ENCODE measurements at regions not wholly inside any gene's neighbourhood (a gene's known extent, or its start where the extent isn't known, plus 50 kb on each side); places are given as distances from the start of the nearest gene placed in this dataset.
A peak's percentile ranks its signal among the peaks of the same experiment; 100 is the strongest.

- no peak for FAIRE-seq
- whole genome bisulfite sequencing, 3 donors: 16 to 50% (median 29%) methylated on average over 3 of the region's 3 CpGs
- no peaks in the 10 kb centered on the region for H3K36me3 ChIP-seq (ENCODE audit: control insufficient read depth in 3 of 3, insufficient read depth in 2 of 3, low read depth in 1 of 3, low read length in 3 of 3)
- no peaks in the 10 kb centered on the region for H3K9me3 ChIP-seq (ENCODE audit: control insufficient read depth in 2 of 2, insufficient read depth in 1 of 2, low read depth in 1 of 2, low read length in 1 of 2)
- H3K27me3 ChIP-seq (ENCODE audit: control insufficient read depth in 3 of 3, insufficient read depth in 3 of 3, low read length in 3 of 3): no peaks in the 10 kb centered on the region
- H3K4me3 ChIP-seq (ENCODE audit: low read depth in 1 of 3, low read length in 3 of 3): no peak overlapping the region
- no peak overlapping the region for H3K27ac ChIP-seq (ENCODE audit: low read depth in 1 of 3, low read length in 2 of 3)
- DNase-seq: peak in 1 of 2 donors; percentile 72
- peaks cover 5 to 13% (median 7%) of the 10 kb centered on the region in 3 donors for H3K4me1 ChIP-seq (ENCODE audit: control insufficient read depth in 3 of 3, insufficient read depth in 2 of 3, low read depth in 1 of 3, low read length in 2 of 3)
Measured at GRCh38 chr12:46452061-46452615, 79.6 kb upstream of the SLC38A2 start.

GRCh38 chr12:46451276-46452021 is 78.9 kb upstream of the SLC38A2 start:
- WGBS, 3 donors: 52 to 60% (median 58%) methylated on average over 5 of the region's 5 CpGs
- H3K4me1 ChIP-seq (ENCODE audit: control insufficient read depth in 3 of 3, insufficient read depth in 2 of 3, low read depth in 1 of 3, low read length in 2 of 3): peaks cover 5 to 13% (median 7%) of the 10 kb centered on the region in 3 donors
- no peaks in the 10 kb centered on the region for H3K27me3 ChIP-seq (ENCODE audit: control insufficient read depth in 3 of 3, insufficient read depth in 3 of 3, low read length in 3 of 3)
- no peaks in the 10 kb centered on the region for H3K36me3 ChIP-seq (ENCODE audit: control insufficient read depth in 3 of 3, insufficient read depth in 2 of 3, low read depth in 1 of 3, low read length in 3 of 3)
- H3K4me3 ChIP-seq (ENCODE audit: low read depth in 1 of 3, low read length in 3 of 3): no peak overlapping the region
- no peak overlapping the region for H3K27ac ChIP-seq (ENCODE audit: low read depth in 1 of 3, low read length in 2 of 3)
- no peaks in the 10 kb centered on the region for H3K9me3 ChIP-seq (ENCODE audit: control insufficient read depth in 2 of 2, insufficient read depth in 1 of 2, low read depth in 1 of 2, low read length in 1 of 2)
- DNase-seq (no peak), FAIRE-seq (no peak)

- H3K27ac ChIP-seq (ENCODE audit: low read depth in 1 of 3, low read length in 2 of 3): peak overlapping the region in 2 of 3 donors; percentile 4 to 22
- no peaks in the 10 kb centered on the region for H3K36me3 ChIP-seq (ENCODE audit: control insufficient read depth in 3 of 3, insufficient read depth in 2 of 3, low read depth in 1 of 3, low read length in 3 of 3)
- H3K4me3 ChIP-seq (ENCODE audit: low read depth in 1 of 3, low read length in 3 of 3): no peak overlapping the region
- peaks cover 5 to 12% (median 7%) of the 10 kb centered on the region in 3 donors for H3K4me1 ChIP-seq (ENCODE audit: control insufficient read depth in 3 of 3, insufficient read depth in 2 of 3, low read depth in 1 of 3, low read length in 2 of 3)
- no peaks in the 10 kb centered on the region for H3K27me3 ChIP-seq (ENCODE audit: control insufficient read depth in 3 of 3, insufficient read depth in 3 of 3, low read length in 3 of 3)
- no peak for FAIRE-seq
- 0 to 31% (median 29%) methylated on average over 1 of the region's 1 CpG for WGBS, 3 donors
- peak; percentile 76 to 96 for DNase-seq
- H3K9me3 ChIP-seq (ENCODE audit: control insufficient read depth in 2 of 2, insufficient read depth in 1 of 2, low read depth in 1 of 2, low read length in 1 of 2): no peaks in the 10 kb centered on the region
Measured at GRCh38 chr12:46450279-46450748, 77.7 kb upstream of the SLC38A2 start.

- no peak for DNase-seq
- FAIRE-seq: no peak
- no peaks in the 10 kb centered on the region for H3K36me3 ChIP-seq (ENCODE audit: control insufficient read depth in 3 of 3, insufficient read depth in 2 of 3, low read depth in 1 of 3, low read length in 3 of 3)
- peak overlapping the region in 1 of 3 donors; percentile 22 for H3K27ac ChIP-seq (ENCODE audit: low read depth in 1 of 3, low read length in 2 of 3)
- WGBS, 3 donors: 72 to 82% (median 74%) methylated on average over 2 of the region's 2 CpGs
- H3K27me3 ChIP-seq (ENCODE audit: control insufficient read depth in 3 of 3, insufficient read depth in 3 of 3, low read length in 3 of 3): no peaks in the 10 kb centered on the region
- H3K9me3 ChIP-seq (ENCODE audit: control insufficient read depth in 2 of 2, insufficient read depth in 1 of 2, low read depth in 1 of 2, low read length in 1 of 2): no peaks in the 10 kb centered on the region
- H3K4me1 ChIP-seq (ENCODE audit: control insufficient read depth in 3 of 3, insufficient read depth in 2 of 3, low read depth in 1 of 3, low read length in 2 of 3): peaks cover 5 to 14% (median 7%) of the 10 kb centered on the region in 3 donors
- no peak overlapping the region for H3K4me3 ChIP-seq (ENCODE audit: low read depth in 1 of 3, low read length in 3 of 3)
Measured at GRCh38 chr12:46449856-46450255, 77.3 kb upstream of the SLC38A2 start.

GRCh38 chr12:46449316-46449715 is 76.7 kb upstream of the SLC38A2 start:
- 90 to 98% (median 92%) methylated on average over 4 of the region's 4 CpGs for WGBS, 3 donors
- Histone ChIP-seq H3K27ac (ENCODE audit: low read depth in 1 of 3, low read length in 2 of 3) (no peak overlapping the region), H3K4me3 (ENCODE audit: low read depth in 1 of 3, low read length in 3 of 3) (no peak overlapping the region), H3K27me3 (ENCODE audit: control insufficient read depth in 3 of 3, insufficient read depth in 3 of 3, low read length in 3 of 3) (no peaks in the 10 kb centered on the region), H3K9me3 (ENCODE audit: control insufficient read depth in 2 of 2, insufficient read depth in 1 of 2, low read depth in 1 of 2, low read length in 1 of 2) (no peaks in the 10 kb centered on the region), H3K36me3 (ENCODE audit: control insufficient read depth in 3 of 3, insufficient read depth in 2 of 3, low read depth in 1 of 3, low read length in 3 of 3) (no peaks in the 10 kb centered on the region), H3K4me1 (ENCODE audit: control insufficient read depth in 3 of 3, insufficient read depth in 2 of 3, low read depth in 1 of 3, low read length in 2 of 3) (peaks cover 5 to 14% (median 7%) of the 10 kb centered on the region in 3 donors)
- no peak for DNase-seq
- no peak for FAIRE-seq

GRCh38 chr12:46446645-46447044 is 74.1 kb upstream of the SLC38A2 start:
- H3K27me3 ChIP-seq (ENCODE audit: control insufficient read depth in 3 of 3, insufficient read depth in 3 of 3, low read length in 3 of 3): no peaks in the 10 kb centered on the region
- H3K9me3 ChIP-seq (ENCODE audit: control insufficient read depth in 2 of 2, insufficient read depth in 1 of 2, low read depth in 1 of 2, low read length in 1 of 2): no peaks in the 10 kb centered on the region
- DNase-seq (no peak), FAIRE-seq (no peak)
- 58 to 73% (median 62%) methylated on average over 2 of the region's 2 CpGs for WGBS, 3 donors
- peaks cover 7 to 11% (median 10%) of the 10 kb centered on the region in 3 donors for H3K4me1 ChIP-seq (ENCODE audit: control insufficient read depth in 3 of 3, insufficient read depth in 2 of 3, low read depth in 1 of 3, low read length in 2 of 3)
- no peaks in the 10 kb centered on the region for H3K36me3 ChIP-seq (ENCODE audit: control insufficient read depth in 3 of 3, insufficient read depth in 2 of 3, low read depth in 1 of 3, low read length in 3 of 3)
- no peak overlapping the region for H3K27ac ChIP-seq (ENCODE audit: low read depth in 1 of 3, low read length in 2 of 3)
- no peak overlapping the region for H3K4me3 ChIP-seq (ENCODE audit: low read depth in 1 of 3, low read length in 3 of 3)

GRCh38 chr12:46445551-46446235 is 73.1 kb upstream of the SLC38A2 start:
- FAIRE-seq: no peak
- no peak overlapping the region for H3K27ac ChIP-seq (ENCODE audit: low read depth in 1 of 3, low read length in 2 of 3)
- H3K4me1 ChIP-seq (ENCODE audit: control insufficient read depth in 3 of 3, insufficient read depth in 2 of 3, low read depth in 1 of 3, low read length in 2 of 3): peaks cover 5 to 11% (median 7%) of the 10 kb centered on the region in 3 donors
- WGBS, 3 donors: 10 to 35% (median 15%) methylated on average over 2 of the region's 2 CpGs
- H3K27me3 ChIP-seq (ENCODE audit: control insufficient read depth in 3 of 3, insufficient read depth in 3 of 3, low read length in 3 of 3): no peaks in the 10 kb centered on the region
- H3K36me3 ChIP-seq (ENCODE audit: control insufficient read depth in 3 of 3, insufficient read depth in 2 of 3, low read depth in 1 of 3, low read length in 3 of 3): no peaks in the 10 kb centered on the region
- no peaks in the 10 kb centered on the region for H3K9me3 ChIP-seq (ENCODE audit: control insufficient read depth in 2 of 2, insufficient read depth in 1 of 2, low read depth in 1 of 2, low read length in 1 of 2)
- no peak overlapping the region for H3K4me3 ChIP-seq (ENCODE audit: low read depth in 1 of 3, low read length in 3 of 3)
- DNase-seq: peak in 1 of 2 donors; percentile 70

GRCh38 chr12:46445093-46445492 is 72.5 kb upstream of the SLC38A2 start:
- no peaks in the 10 kb centered on the region for H3K27me3 ChIP-seq (ENCODE audit: control insufficient read depth in 3 of 3, insufficient read depth in 3 of 3, low read length in 3 of 3)
- 75 to 82% (median 76%) methylated on average over 4 of the region's 4 CpGs for WGBS, 3 donors
- no peak overlapping the region for H3K27ac ChIP-seq (ENCODE audit: low read depth in 1 of 3, low read length in 2 of 3)
- H3K4me3 ChIP-seq (ENCODE audit: low read depth in 1 of 3, low read length in 3 of 3): no peak overlapping the region
- FAIRE-seq: no peak
- DNase-seq: no peak
- no peaks in the 10 kb centered on the region for H3K36me3 ChIP-seq (ENCODE audit: control insufficient read depth in 3 of 3, insufficient read depth in 2 of 3, low read depth in 1 of 3, low read length in 3 of 3)
- no peaks in the 10 kb centered on the region for H3K9me3 ChIP-seq (ENCODE audit: control insufficient read depth in 2 of 2, insufficient read depth in 1 of 2, low read depth in 1 of 2, low read length in 1 of 2)
- H3K4me1 ChIP-seq (ENCODE audit: control insufficient read depth in 3 of 3, insufficient read depth in 2 of 3, low read depth in 1 of 3, low read length in 2 of 3): peaks cover 4 to 6% (median 5%) of the 10 kb centered on the region in 3 donors
